H9 (cell line): ENCODE measurements at regions not wholly inside any gene's neighbourhood (a gene's known extent, or its start where the extent isn't known, plus 50 kb on each side); places are given as distances from the start of the nearest gene placed in this dataset.

Experiments used
- DNase-seq: peaks from one replicate; pipeline ENCODE4 v3.0.0-alpha.2; 2017
- H2AFZ ChIP-seq: one replicate; pipeline ENCODE4 v1.6.1; 2013; ENCODE audit warnings: mild to moderate bottlenecking, low read length, control low read depth, moderate library complexity
- H2AK5ac ChIP-seq: 2 replicates; pipeline ENCODE4 v1.6.1; 2013; ENCODE audit warnings: low read length, control low read depth, mixed read lengths; ENCODE audit not compliant: insufficient read length
- H2BK120ac ChIP-seq: one replicate; pipeline ENCODE4 v1.6.1; 2013; ENCODE audit warnings: low read depth, mild to moderate bottlenecking, low read length, control low read depth, inconsistent platforms; ENCODE audit not compliant: poor library complexity, severe bottlenecking
- H2BK12ac ChIP-seq: 2 replicates; pipeline ENCODE4 v1.6.1; 2013; ENCODE audit warnings: low read length, control low read depth, mixed read lengths, low read depth; ENCODE audit not compliant: insufficient read length
- H2BK15ac ChIP-seq: 2 replicates; pipeline ENCODE4 v1.6.1; 2013; ENCODE audit warnings: low read depth, low read length, control low read depth
- H2BK20ac ChIP-seq: one replicate; pipeline ENCODE4 v1.6.1; 2013; ENCODE audit warnings: low read depth, mild to moderate bottlenecking, low read length, control low read depth, inconsistent platforms; ENCODE audit not compliant: poor library complexity, severe bottlenecking
- H2BK5ac ChIP-seq: 2 replicates; pipeline ENCODE4 v1.6.1; 2013; ENCODE audit warnings: low read length, control low read depth, mixed read lengths; ENCODE audit not compliant: insufficient read length
- H3K14ac ChIP-seq: 2 replicates; pipeline ENCODE4 v1.6.1; 2013; ENCODE audit warnings: low read length, control low read depth; ENCODE audit not compliant: insufficient read depth
- H3K18ac ChIP-seq: 2 replicates; pipeline ENCODE4 v1.6.1; 2013; ENCODE audit warnings: low read depth, mild to moderate bottlenecking, mixed read lengths, low read length, control low read depth; ENCODE audit not compliant: insufficient read length
- H3K23ac ChIP-seq: 2 replicates; pipeline ENCODE4 v1.6.1; 2013; ENCODE audit warnings: low read length, control low read depth, mixed read lengths, low read depth; ENCODE audit not compliant: insufficient read length
- H3K23me2 ChIP-seq: 2 replicates; pipeline ENCODE4 v1.6.1; 2013; ENCODE audit warnings: low read depth, mild to moderate bottlenecking, mixed read lengths, low read length, control low read depth; ENCODE audit not compliant: insufficient read length, poor library complexity, severe bottlenecking
- H3K27ac ChIP-seq: 2 replicates; pipeline ENCODE4 v1.5.1; 2013; ENCODE audit warnings: low read length, control low read depth, mixed read lengths, low read depth; ENCODE audit not compliant: insufficient read length
- H3K27me3 ChIP-seq: 2 replicates; pipeline ENCODE4 v1.6.1; 2013; ENCODE audit warnings: low read length, control low read depth, inconsistent platforms; ENCODE audit not compliant: insufficient read depth
- H3K4ac ChIP-seq: 2 replicates; pipeline ENCODE4 v1.6.1; 2013; ENCODE audit warnings: low read depth, mild to moderate bottlenecking, control low read depth, inconsistent platforms, low read length, moderate library complexity
- H3K4me1 ChIP-seq: 2 replicates; pipeline ENCODE4 v1.6.1; 2013; ENCODE audit warnings: low read length, control low read depth, inconsistent platforms; ENCODE audit not compliant: insufficient read depth
- H3K4me2 ChIP-seq: 2 replicates; pipeline ENCODE4 v1.6.1; 2013; ENCODE audit warnings: low read length, control low read depth, mixed read lengths; ENCODE audit not compliant: insufficient read length, insufficient read depth
- H3K56ac ChIP-seq: 2 replicates; pipeline ENCODE4 v1.6.1; 2013; ENCODE audit warnings: low read depth, mild to moderate bottlenecking, mixed read lengths, low read length, control low read depth; ENCODE audit not compliant: insufficient read length
- H3K79me1 ChIP-seq: 2 replicates; pipeline ENCODE4 v1.6.1; 2013; ENCODE audit warnings: low read depth, mild to moderate bottlenecking, moderate library complexity, low read length, control low read depth, inconsistent platforms; ENCODE audit not compliant: insufficient read depth, poor library complexity, severe bottlenecking
- H3K79me2 ChIP-seq: 2 replicates; pipeline ENCODE4 v1.6.1; 2013; ENCODE audit warnings: low read length, control low read depth, inconsistent platforms; ENCODE audit not compliant: insufficient read depth
- H3K9ac ChIP-seq: 2 replicates; pipeline ENCODE4 v1.6.1; 2013; ENCODE audit warnings: low read length, control low read depth, mixed read lengths; ENCODE audit not compliant: insufficient read length; ENCODE audit errors: extremely low read depth
- H3K9me3 ChIP-seq: one replicate; pipeline ENCODE4 v1.6.1; 2013; ENCODE audit warnings: low read depth, low read length, inconsistent platforms; ENCODE audit not compliant: control insufficient read depth
- H3T11ph ChIP-seq: one replicate; pipeline ENCODE4 v1.6.1; 2013; ENCODE audit warnings: mild to moderate bottlenecking, low read length, control low read depth, inconsistent platforms
- H4K20me1 ChIP-seq: one replicate; pipeline ENCODE4 v1.6.1; 2013; ENCODE audit not compliant: control insufficient read depth, insufficient read length, insufficient read depth
- H4K5ac ChIP-seq: 2 replicates; pipeline ENCODE4 v1.6.1; 2013; ENCODE audit warnings: low read depth, mild to moderate bottlenecking, mixed read lengths, low read length, control low read depth; ENCODE audit not compliant: insufficient read length
- H4K8ac ChIP-seq: replicated peaks from 2 replicates; pipeline ENCODE4 v1.6.1; 2013; ENCODE audit warnings: low read length, control low read depth, mixed read lengths, low read depth; ENCODE audit not compliant: insufficient read length
- H4K91ac ChIP-seq: 2 replicates; pipeline ENCODE4 v1.6.1; 2013; ENCODE audit warnings: low read depth, mild to moderate bottlenecking, moderate library complexity, mixed read lengths, low read length, control low read depth; ENCODE audit not compliant: insufficient read length
- H3K27ac Mint-ChIP-seq, 3 experiments: 2 replicates in 2 of 3; 3 replicates in 1 of 3; pipeline ENCODE4 v1.8.0; 2020 to 2021; ENCODE audit warnings: mixed read lengths in 3 of 3, mild to moderate bottlenecking in 1 of 3, moderate library complexity in 1 of 3
- H3K27me3 Mint-ChIP-seq: 2 replicates; pipeline ENCODE4 v1.8.0; 2021; ENCODE audit warnings: low read depth, mild to moderate bottlenecking, moderate library complexity, mixed read lengths
- H3K36me3 Mint-ChIP-seq, 3 experiments: 2 replicates in 2 of 3; 3 replicates in 1 of 3; pipeline ENCODE4 v1.8.0; 2020 to 2021; ENCODE audit warnings: low read depth in 3 of 3, mixed read lengths in 3 of 3; ENCODE audit not compliant: insufficient read depth in 1 of 3
- H3K4me1 Mint-ChIP-seq, 2 experiments: 2 replicates each; pipeline ENCODE4 v1.8.0; 2020; ENCODE audit warnings: mixed read lengths in 2 of 2
- H3K4me3 Mint-ChIP-seq, 2 experiments: 2 replicates in 1 of 2; 3 replicates in 1 of 2; pipeline ENCODE4 v1.8.0; 2020 to 2021; ENCODE audit warnings: mild to moderate bottlenecking in 2 of 2, mixed read lengths in 2 of 2, moderate library complexity in 1 of 2
- H3K9me3 Mint-ChIP-seq, 2 experiments: 2 replicates in 1 of 2; 3 replicates in 1 of 2; pipeline ENCODE4 v1.8.0; 2020; ENCODE audit warnings: mild to moderate bottlenecking in 2 of 2, mixed read lengths in 2 of 2, moderate library complexity in 1 of 2
- WGBS: extraction: QIAGEN DNeasy Blood & Tissue Kit; methylation state at CpG from one replicate; pipeline ENCODE4 v1.1.7; 2013; ENCODE audit warnings: missing lambda C conversion rate, low lambda C conversion rate, mixed read lengths; ENCODE audit not compliant: insufficient read length; ENCODE audit errors: extremely low coverage; 5-methylcytosine and 5-hydroxymethylcytosine counted together
- TF ChIP-seq, protein P1 (sequence below): fragments of 200-600 bp; sonication (generic); conservative IDR thresholded peaks from 3 replicates; pipeline ENCODE4 v1.8.0; 2021; ENCODE audit warnings: antibody characterized with exemption, mild to moderate bottlenecking

- Histone ChIP-seq H4K8ac (no peak overlapping the region), H3K23me2 (no peaks in the 10 kb centered on the region), H3K9me3 (no peaks in the 10 kb centered on the region), H4K5ac (no peak overlapping the region), H3K79me1 (no peaks in the 10 kb centered on the region), H3K79me2 (no peaks in the 10 kb centered on the region), H2BK120ac (no peak overlapping the region), H3K23ac (no peak overlapping the region), H3K4ac (no peak overlapping the region), H3K27ac (no peak overlapping the region), H3K14ac (no peak overlapping the region), H3K27me3 (no peaks in the 10 kb centered on the region), H4K20me1 (no peaks in the 10 kb centered on the region), H3K4me1 (no peaks in the 10 kb centered on the region), H3K18ac (no peak overlapping the region), H2BK15ac (no peak overlapping the region), H2BK5ac (no peak overlapping the region), H3T11ph (no peak overlapping the region), H3K4me2 (no peak overlapping the region), H2BK12ac (no peak overlapping the region), H3K9ac (no peak overlapping the region), H4K91ac (no peak overlapping the region), H3K56ac (no peak overlapping the region), H2BK20ac (no peak overlapping the region), H2AFZ (no peak overlapping the region), H2AK5ac (no peak overlapping the region)
- Mint-ChIP-seq H3K36me3 (no peaks in the 10 kb centered on the region), H3K4me3 (no peak overlapping the region), H3K9me3 (no peaks in the 10 kb centered on the region), H3K27ac (no peak overlapping the region), H3K27me3 (peaks cover 12% of the 10 kb centered on the region), H3K4me1 (peaks cover 29 to 32% of the 10 kb centered on the region in 2 experiments)
- TF ChIP-seq, protein P1, sequence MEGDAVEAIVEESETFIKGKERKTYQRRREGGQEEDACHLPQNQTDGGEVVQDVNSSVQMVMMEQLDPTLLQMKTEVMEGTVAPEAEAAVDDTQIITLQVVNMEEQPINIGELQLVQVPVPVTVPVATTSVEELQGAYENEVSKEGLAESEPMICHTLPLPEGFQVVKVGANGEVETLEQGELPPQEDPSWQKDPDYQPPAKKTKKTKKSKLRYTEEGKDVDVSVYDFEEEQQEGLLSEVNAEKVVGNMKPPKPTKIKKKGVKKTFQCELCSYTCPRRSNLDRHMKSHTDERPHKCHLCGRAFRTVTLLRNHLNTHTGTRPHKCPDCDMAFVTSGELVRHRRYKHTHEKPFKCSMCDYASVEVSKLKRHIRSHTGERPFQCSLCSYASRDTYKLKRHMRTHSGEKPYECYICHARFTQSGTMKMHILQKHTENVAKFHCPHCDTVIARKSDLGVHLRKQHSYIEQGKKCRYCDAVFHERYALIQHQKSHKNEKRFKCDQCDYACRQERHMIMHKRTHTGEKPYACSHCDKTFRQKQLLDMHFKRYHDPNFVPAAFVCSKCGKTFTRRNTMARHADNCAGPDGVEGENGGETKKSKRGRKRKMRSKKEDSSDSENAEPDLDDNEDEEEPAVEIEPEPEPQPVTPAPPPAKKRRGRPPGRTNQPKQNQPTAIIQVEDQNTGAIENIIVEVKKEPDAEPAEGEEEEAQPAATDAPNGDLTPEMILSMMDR = peak; percentile 32; the same call in 2 of the 3 replicates
- no CpG with 5 or more reads among the region's 3 CpGs for WGBS
- DNase-seq = peak; percentile 44
Measured at GRCh38 chr15:98174286-98174685, 213.8 kb downstream of the ARRDC4 start.
